LoVo (cell line): ENCODE measurements at regions not wholly inside any gene's neighbourhood (a gene's known extent, or its start where the extent isn't known, plus 50 kb on each side); places are given as distances from the start of the nearest gene placed in this dataset.
"Not testable (repeated sequence)": the region's sequence is repeated elsewhere in the genome, so short reads cannot be mapped to it uniquely, and the experiment has no call there.

Experiments
- DNase-seq: peaks from one replicate; pipeline ENCODE4 v3.0.0-alpha.2; 2016; ENCODE audit warnings: low spot score

DNA sequence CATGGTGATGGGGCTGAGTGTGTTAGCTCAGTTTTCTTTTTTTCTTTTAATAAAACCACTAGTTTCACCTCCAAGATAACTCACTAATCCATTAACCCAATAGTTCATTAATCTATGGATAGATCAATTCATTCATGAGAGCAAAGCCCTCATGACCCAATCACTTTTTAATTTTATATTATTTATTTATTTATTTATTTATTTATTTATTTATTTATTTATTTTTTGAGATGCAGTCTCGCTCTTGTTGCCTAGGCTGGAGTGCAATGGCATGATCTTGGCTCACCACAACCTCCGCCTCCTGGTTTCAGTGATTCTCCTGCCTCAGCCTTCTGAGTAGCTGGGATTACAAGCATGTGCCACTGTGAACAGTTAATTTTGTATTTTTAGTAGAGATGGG is 1082.4 kb downstream of the DIPK2A start:
- DNase-seq = not testable (repeated sequence)

GRCh38 chr3:145055375-145056076 is 1083.9 kb downstream of the DIPK2A start:
- DNase-seq = no peak

DNA sequence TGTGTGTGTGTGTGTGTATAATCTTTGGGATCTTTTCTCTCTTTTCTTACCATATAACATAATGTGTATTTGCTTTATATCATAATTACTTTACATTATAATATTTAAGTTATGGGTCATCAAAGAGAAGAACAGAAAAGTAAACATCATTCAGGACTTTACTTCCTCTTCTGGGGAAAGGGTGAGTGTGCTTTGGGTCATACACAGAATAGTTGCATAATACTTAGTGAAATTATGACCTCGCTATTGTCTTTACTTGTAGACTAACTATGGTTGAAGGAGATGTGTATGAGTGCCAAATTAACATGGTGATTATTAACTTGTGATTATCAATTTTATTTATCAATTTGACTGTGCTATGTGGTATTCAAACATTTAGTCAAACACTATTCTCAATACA is 1086.9 kb downstream of the DIPK2A start:
- DNase-seq = no peak

DNA sequence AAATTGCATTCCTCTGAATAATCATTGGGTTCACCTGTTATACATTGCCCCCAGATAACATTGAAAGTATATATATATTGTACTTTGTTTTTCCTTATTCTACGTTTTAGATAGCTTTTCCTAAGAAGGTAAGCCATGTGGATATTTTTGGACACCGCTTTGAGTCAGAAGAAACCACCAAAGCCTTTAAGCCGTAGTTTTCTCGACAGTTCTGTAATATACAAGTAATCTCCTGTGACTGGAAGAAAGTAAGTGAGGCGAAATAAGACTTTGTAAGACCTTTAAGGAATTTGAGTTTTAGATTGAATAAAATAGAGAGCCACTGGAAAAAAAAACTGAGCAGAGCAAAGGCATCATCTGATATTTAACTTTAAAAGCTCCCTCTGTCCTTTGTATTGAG is 1092.0 kb downstream of the DIPK2A start:
- no peak for DNase-seq

DNA sequence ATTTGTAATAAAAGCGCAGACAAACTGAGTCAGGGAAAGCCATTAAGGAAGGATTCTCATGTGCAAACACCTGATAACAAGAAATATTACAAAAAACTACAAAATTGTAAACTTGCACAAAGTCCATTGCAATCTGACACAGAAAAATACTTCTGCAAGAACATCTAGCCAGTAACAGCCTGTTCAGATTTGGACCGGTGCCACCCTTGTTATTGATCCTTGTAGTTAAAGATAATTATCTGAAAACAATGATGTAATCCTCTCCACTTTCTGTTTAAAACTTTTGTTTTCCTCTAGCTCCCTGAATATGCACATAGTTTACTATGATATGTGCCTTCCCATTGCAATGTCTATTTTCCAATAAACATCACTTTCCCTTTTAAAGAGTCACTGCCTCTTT is 1090.2 kb downstream of the PLOD2 start:
- DNase-seq = no peak

DNA sequence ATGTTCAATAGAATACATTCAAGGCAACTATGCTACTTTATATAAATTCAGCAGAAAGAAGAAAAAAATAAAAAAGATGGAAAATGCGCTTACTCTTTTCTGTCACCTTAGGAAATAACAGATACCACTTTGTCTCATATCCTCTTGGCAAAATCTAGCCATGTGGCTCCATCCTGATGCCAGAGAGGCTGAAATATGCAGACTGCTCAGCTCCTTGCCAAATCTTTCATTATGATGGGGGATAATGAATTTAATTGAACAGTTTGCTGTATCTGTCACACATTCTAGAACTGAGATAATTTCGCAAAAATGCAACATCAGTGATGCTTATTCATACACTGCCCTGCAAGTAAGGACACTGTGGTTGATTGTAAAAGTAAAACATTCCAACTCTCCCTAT is 1081.5 kb downstream of the PLOD2 start:
- DNase-seq = no peak

GRCh38 chr3:145087038-145087437 is 1073.9 kb downstream of the PLOD2 start:
- DNase-seq = no peak

GRCh38 chr3:145088917-145089316 is 1072.1 kb downstream of the PLOD2 start:
- DNase-seq = no peak

DNA sequence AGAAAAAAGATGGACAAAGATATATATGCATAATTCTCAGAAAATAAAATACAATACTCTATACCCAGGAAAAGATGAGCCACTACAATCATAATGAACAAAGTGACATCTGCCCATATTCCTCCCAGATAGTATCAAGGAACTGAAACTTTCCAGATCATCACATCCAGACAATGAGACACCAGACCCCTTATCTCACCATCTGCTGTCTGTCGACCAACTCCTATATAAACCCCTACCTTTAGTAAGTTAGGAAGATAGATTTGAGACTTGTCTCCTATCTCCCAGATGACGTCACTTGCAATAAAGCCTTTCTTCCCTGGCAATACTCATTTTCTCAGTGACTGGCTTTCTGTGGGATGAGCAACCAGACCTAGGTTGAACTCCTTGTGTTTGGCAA is 1071.6 kb downstream of the PLOD2 start:
- no peak for DNase-seq

DNA sequence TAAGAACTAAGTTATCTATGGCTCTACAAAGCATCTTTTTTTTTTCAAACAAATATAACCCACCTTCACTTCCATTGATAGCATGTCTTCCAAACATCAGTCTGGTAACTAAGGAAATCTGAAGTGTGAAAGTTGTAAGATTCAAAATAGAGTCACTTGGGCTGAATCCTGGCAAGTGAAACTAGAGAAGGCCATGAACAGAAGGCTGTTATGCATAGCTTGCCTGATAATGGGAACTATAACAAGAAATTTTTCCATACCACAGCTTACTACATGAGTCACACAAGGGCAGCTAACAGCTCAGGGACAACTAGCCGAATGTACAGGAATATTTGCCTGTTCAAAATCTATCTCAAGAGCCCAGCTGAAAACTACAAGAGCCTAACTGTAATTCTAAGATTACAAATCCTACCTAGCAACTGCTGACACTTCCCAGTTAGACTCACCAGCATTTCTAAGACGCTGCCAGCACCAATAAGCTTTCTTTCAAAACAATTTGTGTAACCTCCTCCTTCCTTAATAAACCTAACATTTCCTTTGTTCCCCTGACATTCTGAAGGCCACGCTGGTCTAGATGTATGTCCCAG is 1066.5 kb downstream of the PLOD2 start:
- no peak for DNase-seq

DNA sequence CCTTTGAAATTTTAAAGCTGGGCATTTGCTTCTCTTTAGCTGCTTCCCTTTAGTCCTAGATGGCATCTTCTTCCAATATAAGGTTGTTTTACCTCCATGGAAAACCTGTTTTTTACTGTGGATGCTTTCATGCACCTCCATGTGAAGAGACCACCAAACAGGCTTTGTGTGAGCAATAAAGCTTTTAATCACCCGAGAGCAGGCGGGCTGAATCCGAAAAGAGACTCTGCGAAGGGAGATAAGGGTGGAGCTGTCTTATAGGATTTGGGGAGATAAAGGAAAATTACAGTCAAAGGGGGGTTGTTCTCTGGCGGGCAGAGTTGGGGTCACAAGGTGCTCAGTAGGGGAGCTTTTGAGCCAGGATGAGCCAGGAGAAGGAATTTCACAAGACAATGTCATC is 1049.8 kb downstream of the PLOD2 start:
- DNase-seq = not testable (repeated sequence)

GRCh38 chr3:145116769-145117168 is 1044.2 kb downstream of the PLOD2 start:
- no peak for DNase-seq

GRCh38 chr3:145118303-145118702 is 1042.7 kb downstream of the PLOD2 start:
- DNase-seq = no peak

- no peak for DNase-seq
Measured at GRCh38 chr3:145124900-145125678, 1035.9 kb downstream of the PLOD2 start.

- no peak for DNase-seq
Measured at GRCh38 chr3:145133281-145133680, 1027.7 kb downstream of the PLOD2 start.

GRCh38 chr3:145134738-145135137 is 1026.2 kb downstream of the PLOD2 start:
- no peak for DNase-seq

DNA sequence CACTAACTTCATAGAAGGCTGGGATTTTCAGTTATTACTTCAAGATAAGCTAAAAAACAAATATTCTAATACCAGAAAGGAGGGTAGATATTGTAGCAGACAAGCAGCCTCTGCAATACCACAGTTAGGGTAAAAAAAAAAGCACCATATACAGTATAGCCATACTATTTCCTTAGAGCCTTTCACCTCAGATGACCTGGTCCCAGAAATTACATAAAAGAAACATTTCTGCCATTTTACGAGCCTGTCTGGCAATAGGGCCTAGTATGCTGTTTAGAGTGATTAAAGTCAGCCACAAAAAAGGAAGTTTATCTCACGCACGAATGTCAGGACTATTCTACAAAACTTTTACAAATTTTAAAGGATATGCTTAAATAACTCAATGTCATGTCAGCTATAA is 1016.6 kb downstream of the PLOD2 start:
- no peak for DNase-seq

- DNase-seq = no peak
Measured at GRCh38 chr3:145145461-145145860, 1015.5 kb downstream of the PLOD2 start.

DNA sequence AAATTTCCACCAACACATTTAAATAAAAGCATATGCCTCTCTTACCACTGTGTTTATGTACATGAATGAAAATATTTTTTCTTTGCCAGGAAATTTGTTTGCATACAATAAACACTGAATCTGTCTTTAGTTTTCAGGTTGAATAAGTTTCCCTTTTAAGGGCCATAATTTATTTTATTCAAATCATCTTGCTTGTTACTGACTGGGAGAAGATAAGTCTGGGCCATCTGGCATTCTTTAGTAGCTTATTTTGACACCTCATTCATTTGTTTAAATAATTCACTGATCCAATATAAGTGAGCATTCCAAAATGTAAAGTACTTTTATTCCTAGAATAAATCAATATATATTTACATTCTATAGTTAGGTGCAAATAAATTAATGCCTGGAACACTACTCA is 1001.3 kb downstream of the PLOD2 start:
- DNase-seq = no peak

GRCh38 chr3:145170121-145170520 is 990.9 kb downstream of the PLOD2 start:
- no peak for DNase-seq

GRCh38 chr3:145175626-145176025 is 985.4 kb downstream of the PLOD2 start:
- DNase-seq = no peak

DNA sequence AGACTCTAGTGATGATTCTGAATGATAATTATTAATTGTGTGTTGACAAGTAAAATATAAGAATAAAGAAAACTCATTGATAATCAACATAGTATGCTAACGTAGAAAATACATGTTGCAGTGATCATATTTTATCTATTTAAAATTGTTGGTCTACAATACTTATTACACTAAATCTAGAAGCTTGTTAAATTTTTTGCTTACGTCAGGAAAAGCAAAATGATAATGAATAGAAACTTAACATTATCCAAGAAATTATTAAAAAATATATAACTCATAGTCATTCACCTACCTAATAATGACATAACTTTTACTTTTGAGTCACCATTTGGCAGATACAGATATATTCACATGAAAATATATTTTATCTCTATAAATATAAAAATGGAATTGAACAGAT is 984.1 kb downstream of the PLOD2 start:
- no peak for DNase-seq

DNA sequence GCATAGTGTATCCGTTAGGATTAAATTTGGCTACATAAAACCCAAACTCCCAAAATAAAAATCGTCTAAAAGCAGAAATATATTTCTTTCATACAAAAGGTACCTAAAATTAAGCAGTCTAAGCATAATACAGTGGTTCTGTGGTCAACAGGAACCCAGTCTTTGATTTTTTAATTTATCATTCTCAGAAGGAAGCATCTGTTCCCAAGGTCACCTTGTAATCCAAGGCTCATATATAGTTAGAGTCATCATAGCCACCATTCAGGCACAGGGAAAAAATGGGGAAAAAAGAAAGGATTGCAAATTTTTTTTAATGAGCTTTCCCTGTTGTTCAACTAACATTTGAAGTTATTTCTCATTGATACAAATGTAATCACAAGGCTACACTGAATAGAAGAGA is 983.2 kb downstream of the PLOD2 start:
- no peak for DNase-seq
